ENCODE measurements at regions not wholly inside any gene's neighbourhood (a gene's known extent, or its start where the extent isn't known, plus 50 kb on each side); places are given as distances from the start of the nearest gene placed in this dataset.

GRCh38 chr7:114225784-114226183 is 188.8 kb upstream of the FOXP2 start:
- DNase-seq (ENCODE audit: low spot score) (no peak), ATAC-seq (ENCODE audit: insufficient number of reproducible peaks, low FRiP score, low read depth) (no peak)
- Histone ChIP-seq H3K4me3 (no peak overlapping the region), H3K27me3 (replicated peaks; ENCODE audit: insufficient read depth) (no peaks in the 10 kb centered on the region), H3K9me3 (no peaks in the 10 kb centered on the region), H3K27ac (no peak overlapping the region), H3K4me1 (ENCODE audit: control insufficient read depth in 1 of 2, low read depth in 2 of 2) (peaks cover 8 to 18% of the 10 kb centered on the region in 2 donors), H3K36me3 (no peaks in the 10 kb centered on the region)
- TF ChIP-seq, protein P1, sequence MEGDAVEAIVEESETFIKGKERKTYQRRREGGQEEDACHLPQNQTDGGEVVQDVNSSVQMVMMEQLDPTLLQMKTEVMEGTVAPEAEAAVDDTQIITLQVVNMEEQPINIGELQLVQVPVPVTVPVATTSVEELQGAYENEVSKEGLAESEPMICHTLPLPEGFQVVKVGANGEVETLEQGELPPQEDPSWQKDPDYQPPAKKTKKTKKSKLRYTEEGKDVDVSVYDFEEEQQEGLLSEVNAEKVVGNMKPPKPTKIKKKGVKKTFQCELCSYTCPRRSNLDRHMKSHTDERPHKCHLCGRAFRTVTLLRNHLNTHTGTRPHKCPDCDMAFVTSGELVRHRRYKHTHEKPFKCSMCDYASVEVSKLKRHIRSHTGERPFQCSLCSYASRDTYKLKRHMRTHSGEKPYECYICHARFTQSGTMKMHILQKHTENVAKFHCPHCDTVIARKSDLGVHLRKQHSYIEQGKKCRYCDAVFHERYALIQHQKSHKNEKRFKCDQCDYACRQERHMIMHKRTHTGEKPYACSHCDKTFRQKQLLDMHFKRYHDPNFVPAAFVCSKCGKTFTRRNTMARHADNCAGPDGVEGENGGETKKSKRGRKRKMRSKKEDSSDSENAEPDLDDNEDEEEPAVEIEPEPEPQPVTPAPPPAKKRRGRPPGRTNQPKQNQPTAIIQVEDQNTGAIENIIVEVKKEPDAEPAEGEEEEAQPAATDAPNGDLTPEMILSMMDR (IDR thresholded peaks at IDR 0.05): no peak

DNA sequence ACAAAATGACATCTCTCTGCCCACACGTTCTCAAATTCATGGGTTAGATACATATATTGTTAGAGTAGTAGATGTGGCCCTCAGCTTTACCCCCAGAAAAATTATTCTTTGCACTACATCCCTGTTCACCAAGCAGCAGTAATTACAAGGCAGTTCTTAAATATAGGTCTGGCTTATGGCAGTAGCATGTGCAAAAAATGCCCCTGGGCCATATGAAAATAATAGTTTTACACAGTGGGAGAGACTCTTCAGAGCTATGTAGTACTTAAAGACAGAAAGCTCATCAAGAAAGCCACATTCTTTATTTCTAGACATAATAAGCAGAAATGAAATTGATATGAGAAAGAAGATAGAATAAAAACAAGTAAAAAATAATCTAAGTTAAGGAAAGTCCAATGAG is 196.3 kb upstream of the FOXP2 start:
- Histone ChIP-seq H3K27ac (no peak overlapping the region), H3K27me3 (replicated peaks; ENCODE audit: insufficient read depth) (no peaks in the 10 kb centered on the region), H3K4me3 (no peak overlapping the region), H3K4me1 (ENCODE audit: control insufficient read depth in 1 of 2, low read depth in 2 of 2) (peaks cover 8 to 18% of the 10 kb centered on the region in 2 donors), H3K36me3 (no peaks in the 10 kb centered on the region), H3K9me3 (no peaks in the 10 kb centered on the region)
- TF ChIP-seq, protein P1 (IDR thresholded peaks at IDR 0.05): no peak
- DNase-seq (ENCODE audit: low spot score) (no peak), ATAC-seq (ENCODE audit: insufficient number of reproducible peaks, low FRiP score, low read depth) (no peak)

GRCh38 chr7:114217026-114217806 is 197.4 kb upstream of the FOXP2 start:
- H3K9me3 ChIP-seq: no peaks in the 10 kb centered on the region
- TF ChIP-seq, protein P1 (IDR thresholded peaks at IDR 0.05): no peak
- H3K27ac ChIP-seq: no peak overlapping the region
- no peak for ATAC-seq (ENCODE audit: insufficient number of reproducible peaks, low FRiP score, low read depth)
- H3K4me1 ChIP-seq (ENCODE audit: control insufficient read depth in 1 of 2, low read depth in 2 of 2): peaks cover 8 to 14% of the 10 kb centered on the region in 2 donors
- no peak for DNase-seq (ENCODE audit: low spot score)
- no peaks in the 10 kb centered on the region for H3K27me3 ChIP-seq (replicated peaks; ENCODE audit: insufficient read depth)
- no peak overlapping the region for H3K4me3 ChIP-seq
- no peaks in the 10 kb centered on the region for H3K36me3 ChIP-seq

GRCh38 chr7:114214466-114214865 is 200.1 kb upstream of the FOXP2 start:
- TF ChIP-seq, protein P1 (IDR thresholded peaks at IDR 0.05): no peak
- H3K9me3 ChIP-seq: no peaks in the 10 kb centered on the region

DNA sequence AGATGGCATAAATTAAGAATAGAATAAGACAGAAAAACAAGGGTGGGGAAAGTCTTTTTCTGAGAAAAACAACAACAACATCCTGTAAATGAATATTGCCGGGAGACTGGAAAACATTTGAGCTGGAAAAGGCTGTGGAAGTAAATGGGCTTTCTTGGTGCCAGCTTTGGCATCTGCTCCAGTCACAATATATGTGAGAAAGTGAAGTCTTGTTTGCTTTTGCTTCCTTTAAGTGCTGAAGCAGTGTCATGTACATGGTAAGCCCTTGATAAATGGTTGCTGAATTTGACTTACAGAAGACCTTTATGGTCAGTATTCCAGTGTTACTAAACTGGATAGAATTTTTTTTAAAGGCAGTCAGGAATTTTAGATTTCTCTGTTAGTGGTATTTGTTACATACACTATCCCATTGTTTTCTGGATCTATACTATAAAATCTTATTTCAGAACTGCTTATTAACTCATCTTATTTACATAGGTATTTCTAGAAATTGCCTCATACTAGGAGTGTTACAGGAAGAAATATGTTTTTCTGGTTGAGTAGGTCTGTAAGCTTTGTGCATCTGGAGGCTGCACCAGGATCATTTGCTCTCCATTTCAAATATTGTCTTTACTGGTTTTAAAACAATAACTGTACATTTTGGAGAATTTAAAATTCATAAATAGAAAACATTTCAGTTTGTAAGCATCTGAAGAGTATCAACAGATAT is 201.7 kb upstream of the FOXP2 start:
- TF ChIP-seq, protein P1 (IDR thresholded peaks at IDR 0.05): no peak
- no peaks in the 10 kb centered on the region for H3K4me1 ChIP-seq (ENCODE audit: control insufficient read depth in 1 of 2, low read depth in 2 of 2)
- H3K9me3 ChIP-seq: no peaks in the 10 kb centered on the region
- ATAC-seq (ENCODE audit: insufficient number of reproducible peaks, low FRiP score, low read depth) (no peak), DNase-seq (ENCODE audit: low spot score) (no peak)
- no peaks in the 10 kb centered on the region for H3K36me3 ChIP-seq
- no peak overlapping the region for H3K4me3 ChIP-seq
- no peaks in the 10 kb centered on the region for H3K27me3 ChIP-seq (replicated peaks; ENCODE audit: insufficient read depth)
- no peak overlapping the region for H3K27ac ChIP-seq

More at GRCh38 chr7:114214466-114214865, 200.1 kb upstream of the FOXP2 start:
- Histone ChIP-seq H3K27ac (no peak overlapping the region), H3K27me3 (replicated peaks; ENCODE audit: insufficient read depth) (no peaks in the 10 kb centered on the region), H3K4me1 (ENCODE audit: control insufficient read depth in 1 of 2, low read depth in 2 of 2) (no peaks in the 10 kb centered on the region), H3K4me3 (no peak overlapping the region), H3K36me3 (no peaks in the 10 kb centered on the region)
- ATAC-seq (ENCODE audit: insufficient number of reproducible peaks, low FRiP score, low read depth): no peak
- no peak for DNase-seq (ENCODE audit: low spot score)
